HG03039 (cell line): ENCODE measurements at regions not wholly inside any gene's neighbourhood (a gene's known extent, or its start where the extent isn't known, plus 50 kb on each side); places are given as distances from the start of the nearest gene placed in this dataset.

ENCODE experiments used
- ATAC-seq: cut with Tn5 transposase; IDR thresholded peaks from one replicate; pipeline ENCODE4 v1.9.1; 2021; ENCODE audit warnings: mild to moderate bottlenecking, moderate library complexity; ENCODE audit not compliant: unreplicated experiment

DNA sequence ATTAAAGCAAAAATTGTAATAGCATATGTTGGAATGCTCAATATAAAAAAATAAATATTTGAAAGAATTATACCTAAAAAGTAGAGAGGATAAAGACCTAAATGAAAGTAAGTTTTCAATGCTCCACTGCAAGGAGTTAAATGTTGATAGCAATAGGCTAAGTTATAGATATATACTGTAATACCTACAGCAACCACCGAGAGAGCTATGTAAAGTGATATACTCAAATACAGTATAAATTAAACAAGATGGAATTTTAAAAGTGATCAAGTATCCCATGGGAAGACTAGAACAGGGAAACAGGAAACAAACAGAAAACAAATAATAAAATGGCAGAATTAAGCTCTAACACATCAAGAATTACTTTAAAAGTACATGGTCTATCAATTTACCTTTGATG is 73.9 kb downstream of the CASP3 start:
- no peak for ATAC-seq

DNA sequence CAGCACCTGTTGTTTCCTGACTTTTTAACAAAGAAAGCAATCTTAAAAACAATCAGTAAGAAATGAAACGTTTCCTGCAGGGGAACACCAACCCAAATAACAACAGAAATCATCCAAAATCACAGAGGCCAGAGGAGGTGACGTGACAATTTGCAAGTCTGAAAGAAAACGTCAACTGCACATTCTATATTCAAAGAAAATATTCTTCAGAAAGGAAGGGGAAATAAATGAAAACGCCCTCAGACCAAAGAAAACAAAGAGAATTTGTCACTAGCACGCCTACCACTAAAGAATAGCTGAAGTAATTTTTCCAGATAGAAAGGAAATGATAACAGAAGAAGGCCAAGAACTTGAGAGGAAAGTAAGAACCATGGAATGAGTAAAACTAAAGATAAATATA is 74.4 kb downstream of the CASP3 start:
- no peak for ATAC-seq

DNA sequence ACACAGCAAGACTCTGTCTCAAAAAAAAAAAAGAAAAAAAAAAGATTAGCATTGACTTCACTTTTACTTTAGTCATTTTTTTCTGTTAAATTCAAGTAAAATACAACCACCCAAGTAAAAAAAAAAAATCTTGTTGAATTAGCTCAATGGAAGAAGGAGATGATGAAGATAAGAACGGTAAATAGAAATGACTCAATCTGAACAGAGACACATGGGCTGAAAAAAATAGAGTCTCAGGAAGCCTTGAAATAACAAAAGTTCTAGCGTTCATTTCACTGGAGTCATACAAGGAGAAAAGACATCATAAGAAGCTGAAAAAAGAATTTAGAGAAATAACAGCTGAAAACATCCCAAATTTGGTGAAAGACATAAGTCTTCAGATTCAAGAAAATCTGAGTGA is 75.5 kb downstream of the CASP3 start:
- no peak for ATAC-seq

DNA sequence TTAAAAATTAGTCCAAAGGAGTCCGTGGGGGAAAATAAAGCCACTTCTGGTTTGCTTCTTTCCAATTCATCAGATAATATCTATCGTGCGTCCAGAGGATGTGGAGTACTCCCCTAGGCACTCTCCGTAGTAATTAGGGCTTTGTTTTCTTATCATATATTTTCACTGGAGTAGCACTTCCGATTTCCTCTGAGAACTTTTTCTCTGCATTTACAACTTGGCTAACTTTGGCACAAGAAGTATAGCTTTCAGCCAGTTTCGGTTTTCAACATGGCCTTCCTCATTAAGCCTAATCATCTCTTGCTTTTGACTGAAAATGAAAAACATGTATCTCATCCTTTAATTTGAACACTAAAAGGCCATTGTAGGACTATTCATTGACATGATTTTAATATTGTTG is 80.5 kb downstream of the CASP3 start:
- ATAC-seq: no peak

DNA sequence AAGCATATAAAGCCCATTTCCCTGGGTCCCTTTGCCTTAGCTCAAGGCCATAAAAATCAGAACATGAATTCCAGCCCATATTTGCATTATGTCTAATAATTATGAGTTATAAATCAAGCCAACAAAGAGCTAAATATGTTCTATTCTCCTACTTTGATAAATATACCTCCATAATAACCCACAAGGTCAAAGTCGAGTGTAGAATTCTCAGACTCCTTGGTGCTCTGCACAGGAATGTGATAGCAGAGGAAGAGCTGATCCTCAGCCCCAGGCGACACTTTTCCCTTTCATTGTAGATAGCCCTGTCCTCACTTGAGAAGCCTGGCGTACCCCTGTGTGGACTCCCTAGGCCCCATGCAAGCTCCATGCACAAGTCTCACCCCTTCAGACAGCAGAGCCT is 85.6 kb downstream of the CASP3 start:
- no peak for ATAC-seq

DNA sequence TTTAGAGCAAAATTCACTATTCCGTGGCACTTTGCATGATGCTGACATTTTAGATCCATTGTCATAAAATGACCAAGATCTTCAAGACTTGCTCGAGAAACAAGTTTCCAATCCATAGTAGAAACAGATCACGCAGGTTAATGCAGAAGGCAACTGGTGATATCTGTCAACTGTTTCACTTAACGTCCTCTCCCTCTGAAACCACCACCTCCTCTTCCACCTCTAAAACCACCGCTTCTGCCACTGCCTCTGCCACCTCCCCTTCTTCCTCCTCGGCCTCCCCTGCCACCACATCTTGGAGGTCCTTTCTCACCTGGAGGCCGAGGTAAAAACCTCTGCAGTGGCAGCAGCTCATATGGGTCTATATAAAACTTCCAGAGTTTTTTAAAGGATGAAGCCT is 84.6 kb upstream of the IRF2 start:
- ATAC-seq: no peak

DNA sequence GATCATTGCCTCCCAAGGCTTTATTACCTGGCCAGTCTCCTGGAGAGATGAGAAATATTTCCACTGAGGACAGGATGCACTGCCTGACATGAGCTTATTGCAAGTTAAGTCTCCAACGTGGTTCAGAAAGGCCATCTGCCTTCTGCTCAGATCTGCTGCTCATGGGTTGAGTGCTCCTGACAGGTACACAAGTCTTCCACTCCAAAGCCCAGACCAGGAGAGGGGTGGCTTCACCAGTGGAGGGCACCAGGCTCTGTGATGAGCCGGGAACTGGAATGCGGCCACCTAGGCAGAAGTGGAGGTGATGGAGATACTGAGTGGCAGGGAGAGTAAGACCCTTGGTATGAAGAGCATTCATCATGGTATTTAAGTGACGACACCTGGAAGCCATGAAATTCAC is 79.5 kb upstream of the IRF2 start:
- no peak for ATAC-seq

DNA sequence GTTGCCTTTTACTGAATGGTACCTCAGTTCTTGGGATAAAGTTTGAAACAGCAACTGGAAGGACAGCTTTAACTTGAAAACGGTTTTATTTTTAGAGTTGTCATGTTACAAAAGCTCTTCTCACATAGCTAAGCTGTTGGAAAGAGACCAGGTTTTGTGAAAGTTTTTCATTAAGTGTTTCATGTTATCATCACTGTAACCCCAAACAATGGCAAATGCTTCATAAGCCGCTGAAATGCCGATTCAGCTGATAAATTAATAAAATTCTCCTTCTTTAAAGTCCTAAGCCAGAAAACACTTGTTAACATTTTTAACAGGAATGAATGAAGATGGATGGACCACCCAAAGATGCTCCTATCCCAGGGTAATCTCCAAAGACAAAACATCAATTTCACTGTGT is 76.1 kb upstream of the IRF2 start:
- ATAC-seq: no peak

DNA sequence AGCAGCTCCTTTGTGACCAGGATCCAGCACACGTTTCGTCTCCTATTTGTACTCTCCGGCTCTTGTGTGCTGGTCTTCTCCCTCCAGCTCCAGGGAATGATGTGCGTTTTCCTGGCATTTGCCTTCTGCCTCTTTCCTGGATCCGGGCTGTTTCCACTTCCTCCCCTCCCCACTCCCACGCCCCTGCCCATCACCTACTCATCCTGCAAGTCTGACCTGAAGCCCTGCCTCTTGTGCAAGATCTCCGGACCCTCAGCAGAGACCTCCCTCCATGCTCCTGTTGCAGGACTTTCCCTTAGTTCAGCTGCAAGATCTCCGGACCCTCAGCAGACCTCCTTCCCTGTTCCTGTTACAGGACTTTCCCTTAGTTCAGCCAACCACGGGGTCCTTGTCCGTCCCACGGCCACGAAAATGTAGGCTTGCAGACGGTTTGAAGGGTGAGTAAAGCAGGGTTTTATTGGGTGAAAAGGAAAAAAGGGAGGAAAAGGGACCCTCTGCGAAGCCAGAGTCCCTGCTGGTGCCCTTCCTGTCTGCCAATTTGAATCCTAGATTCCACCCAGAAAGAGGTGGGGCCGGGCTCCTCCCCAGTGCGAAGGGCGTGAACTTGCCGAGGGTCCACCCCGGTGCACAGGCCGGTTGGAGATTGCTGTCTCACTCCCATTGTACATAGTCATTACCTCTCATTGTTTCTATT is 74.4 kb upstream of the IRF2 start:
- ATAC-seq: no peak

DNA sequence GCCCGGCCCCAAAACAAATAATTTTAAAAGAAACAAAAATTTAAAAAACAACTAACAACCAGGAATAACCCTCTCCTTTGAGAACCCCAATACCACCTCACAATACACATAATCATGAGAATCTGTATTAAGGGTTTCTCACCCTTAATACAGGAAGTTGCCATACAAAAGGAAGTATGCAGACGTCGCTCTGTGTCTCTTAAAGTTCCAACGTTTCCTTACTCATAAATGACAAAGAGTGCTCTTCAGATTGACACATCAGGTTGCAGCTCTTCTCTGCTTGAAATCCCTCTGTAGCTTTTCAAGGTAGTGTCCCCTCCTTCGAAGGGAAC is 73.9 kb upstream of the IRF2 start:
- ATAC-seq: no peak

DNA sequence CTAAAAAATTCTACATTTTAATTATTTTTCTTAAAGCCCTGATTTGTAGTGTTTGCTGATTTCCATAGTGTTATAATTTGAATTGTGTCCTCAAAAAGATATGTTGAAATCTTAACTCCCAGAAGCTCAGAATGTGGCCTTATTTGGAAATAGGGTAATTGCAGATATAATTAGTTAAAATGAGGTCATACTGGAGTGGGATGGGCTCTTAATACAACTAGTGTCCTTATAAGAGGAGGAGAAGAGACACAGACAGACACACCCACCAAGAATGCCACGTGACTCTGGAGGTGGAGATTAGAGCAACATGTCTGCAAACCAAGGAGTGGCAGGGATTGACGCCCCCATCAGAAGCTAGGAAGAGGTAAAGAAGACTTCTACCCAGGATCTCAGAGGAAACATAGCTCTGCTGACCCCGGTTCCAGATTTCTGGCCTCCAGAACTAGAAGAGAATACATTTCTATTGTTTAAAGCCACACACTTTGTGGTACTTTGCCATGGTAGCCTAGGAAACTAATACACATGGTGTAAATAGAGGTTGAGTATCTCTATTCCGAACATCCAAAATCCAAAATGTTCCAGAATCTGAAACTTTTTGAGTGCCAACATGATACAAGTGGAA is 70.5 kb upstream of the IRF2 start:
- ATAC-seq: no peak

DNA sequence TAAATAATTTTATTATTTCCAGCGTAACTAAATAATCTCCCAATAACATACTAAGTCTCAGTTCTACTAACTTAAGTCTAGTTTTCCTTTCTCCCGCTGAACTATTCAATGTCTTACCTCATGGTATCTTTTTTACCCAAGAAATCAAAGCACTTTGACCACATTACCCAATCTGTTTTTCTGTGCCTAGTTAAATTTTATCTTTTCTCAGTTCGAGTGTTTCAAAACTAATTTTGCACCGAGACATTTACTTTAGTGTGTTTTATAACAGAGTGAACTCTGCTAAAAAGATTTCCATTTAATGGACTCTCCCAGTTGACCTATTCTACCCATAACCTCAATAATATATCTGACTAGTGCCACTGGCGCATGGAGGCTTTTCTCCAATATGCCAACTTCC is 67.6 kb upstream of the IRF2 start:
- ATAC-seq: no peak

DNA sequence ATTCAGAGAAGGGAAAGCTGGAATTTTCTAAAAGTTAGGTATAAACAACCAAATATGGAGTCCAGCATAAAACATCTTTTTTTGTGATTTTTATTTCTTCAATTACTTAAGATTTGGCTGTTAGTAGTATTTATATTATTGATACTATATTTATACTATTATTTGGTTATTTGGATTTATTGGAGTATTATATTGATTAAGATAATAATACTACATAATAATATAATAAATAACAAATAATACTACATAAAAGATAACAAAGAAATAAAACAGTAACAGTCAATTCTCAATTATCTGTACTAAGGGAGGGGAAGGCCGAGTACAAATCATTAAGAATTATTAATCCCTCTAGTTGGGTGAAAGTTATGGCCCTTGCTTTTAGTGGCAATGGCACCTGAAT is 66.0 kb upstream of the IRF2 start:
- no peak for ATAC-seq

DNA sequence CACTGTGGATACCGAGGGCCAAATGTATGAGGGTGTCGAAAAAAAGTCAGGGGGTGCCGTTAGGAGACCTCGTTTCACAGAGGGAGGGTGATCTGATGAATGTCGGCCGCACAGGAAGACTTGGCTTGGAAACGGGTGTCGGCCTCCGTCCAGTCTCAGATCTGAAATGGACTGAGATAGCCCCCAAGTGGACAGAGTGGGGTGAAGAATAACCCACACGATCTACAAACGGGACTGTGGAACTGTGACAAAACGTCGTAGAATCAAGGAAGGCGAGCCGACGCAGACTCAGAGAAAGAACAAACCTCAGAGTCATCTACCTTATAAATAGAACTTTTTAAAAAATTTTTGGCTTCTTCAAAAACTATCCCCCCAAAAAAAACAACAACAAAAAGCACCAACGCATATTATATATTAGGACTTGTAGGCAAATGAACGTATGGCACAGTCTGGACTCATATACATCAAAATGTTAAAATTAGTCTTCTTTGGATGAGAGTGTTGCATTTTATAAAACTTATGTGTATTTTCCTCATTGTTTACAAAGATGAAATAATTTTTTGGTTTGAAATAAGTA is 63.8 kb upstream of the IRF2 start:
- ATAC-seq: peak; percentile 44

DNA sequence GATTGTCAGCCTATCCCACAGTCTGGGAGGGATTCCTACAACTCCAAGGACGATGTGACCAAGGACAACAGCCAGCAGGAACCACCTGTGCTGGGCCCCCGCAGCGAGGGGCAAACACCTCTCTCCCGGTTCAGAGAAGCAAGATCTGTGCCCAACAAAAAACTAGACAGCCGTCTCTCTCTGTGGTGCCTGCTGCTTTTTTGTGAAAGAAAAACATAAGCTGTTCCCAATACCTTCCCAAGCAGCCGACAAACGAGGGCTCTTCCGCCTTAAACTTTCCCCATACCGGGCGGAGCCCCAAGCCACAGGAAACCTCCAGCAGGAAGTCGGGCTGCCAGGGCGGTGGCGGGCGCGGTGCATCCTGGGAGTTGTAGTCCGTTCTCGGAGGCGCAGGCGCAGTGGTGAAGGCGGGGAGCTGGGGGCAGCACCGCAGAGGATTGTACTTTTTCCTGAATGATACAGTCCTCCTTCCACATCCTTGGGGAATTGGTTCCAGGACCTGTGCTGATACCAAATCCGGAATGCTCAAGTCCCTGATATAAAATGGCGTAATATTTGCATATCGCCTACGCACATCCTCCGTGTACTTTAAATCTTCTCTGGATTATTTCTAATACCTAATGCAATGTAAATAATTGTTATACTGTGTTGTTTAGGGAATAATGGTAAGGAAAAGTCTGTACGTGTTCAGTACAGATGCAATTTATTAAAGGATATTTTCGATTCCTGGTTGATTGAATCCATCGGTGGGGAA is 63.1 kb upstream of the IRF2 start:
- peak; percentile 38 for ATAC-seq

DNA sequence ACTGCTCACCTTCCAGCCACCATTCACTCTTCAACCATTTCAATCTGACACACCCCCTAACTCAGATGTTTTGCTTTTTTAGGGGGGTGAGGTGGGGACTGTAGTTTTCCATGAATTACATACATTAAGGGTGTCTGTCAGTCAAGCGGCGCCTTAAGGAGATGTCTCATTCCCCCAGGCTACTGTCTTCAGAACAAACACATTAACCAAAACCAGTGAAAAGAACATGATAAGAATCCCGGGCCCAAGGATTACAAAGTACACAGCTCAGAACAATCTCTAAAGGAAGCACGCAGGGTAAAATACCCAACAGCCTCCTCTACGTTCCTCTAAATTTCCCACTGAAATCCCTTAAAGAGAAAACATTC is 62.5 kb upstream of the IRF2 start:
- ATAC-seq: no peak

DNA sequence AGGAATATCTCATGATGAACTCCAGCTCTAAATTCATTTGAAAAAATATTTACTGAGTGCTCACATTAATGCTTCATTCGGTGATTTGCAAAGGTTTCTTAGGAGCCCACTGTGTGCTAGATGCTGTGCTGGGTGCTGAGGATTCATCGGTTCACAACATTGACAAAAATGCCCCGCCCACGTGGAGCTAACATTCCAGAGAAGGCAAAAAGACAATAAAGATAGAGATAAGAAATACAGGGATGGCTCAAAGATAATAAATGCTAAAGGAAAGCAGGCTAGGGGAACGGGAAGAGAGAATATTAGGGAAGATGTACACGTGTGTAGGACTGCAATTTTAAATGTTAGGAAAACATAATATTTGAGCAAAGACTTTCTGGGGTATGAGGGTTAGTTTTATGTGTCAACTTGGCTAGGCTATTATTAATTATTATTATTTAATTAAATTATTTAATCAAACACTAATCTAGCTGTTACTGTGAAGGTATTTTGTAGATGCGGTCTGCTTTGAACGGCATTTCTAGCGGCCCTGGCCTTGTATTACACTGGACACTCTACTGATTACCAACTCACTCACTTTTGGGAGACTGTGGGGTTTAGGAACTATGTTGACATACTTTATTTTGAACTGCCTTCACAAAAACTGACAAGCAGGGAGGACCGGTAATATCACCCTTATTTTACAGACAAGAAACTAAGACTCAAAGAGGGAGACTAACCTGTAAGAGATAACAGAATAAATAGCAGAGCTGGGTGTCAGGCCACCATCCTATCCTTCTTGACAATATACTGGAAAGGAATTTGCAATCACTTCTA is 61.9 kb upstream of the IRF2 start:
- no peak for ATAC-seq

DNA sequence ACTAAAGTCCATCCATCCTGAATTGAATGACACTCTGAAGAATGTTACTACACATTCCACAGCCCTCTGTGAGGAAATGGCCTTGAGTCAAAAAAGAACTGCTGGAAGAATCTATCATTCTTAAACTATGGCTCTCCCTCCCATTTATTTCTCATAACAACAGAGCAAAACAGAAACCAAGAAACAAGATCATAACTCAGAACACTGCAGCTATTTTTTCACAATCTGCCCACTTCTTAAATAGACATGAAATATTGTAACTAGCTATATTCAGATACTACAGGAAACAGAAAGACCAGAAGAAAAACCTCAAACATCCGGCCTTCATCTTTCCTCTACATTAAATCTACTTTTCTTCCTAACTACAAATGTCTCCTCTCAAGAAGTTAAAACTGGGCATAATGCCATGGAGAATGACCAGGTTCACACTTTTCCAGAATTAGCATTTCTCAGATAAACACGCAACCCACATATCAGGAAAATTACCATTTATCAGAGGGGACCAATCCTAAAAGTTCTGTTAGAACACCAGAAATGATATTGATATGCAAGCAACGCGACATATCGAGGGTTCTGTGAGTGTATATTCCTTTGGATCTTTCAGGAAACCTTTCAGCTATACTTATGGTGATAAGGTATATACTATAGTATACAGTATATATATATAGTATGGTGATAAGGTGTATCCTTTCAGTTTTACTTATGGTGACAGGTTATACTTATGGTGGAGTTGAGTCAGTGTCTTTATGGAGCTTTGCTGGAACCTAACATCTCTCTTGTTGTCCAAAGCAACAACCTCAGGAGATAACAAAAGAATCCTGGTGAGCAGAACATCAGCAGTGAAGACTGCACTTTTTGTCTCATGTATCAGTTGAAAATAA is 60.4 kb upstream of the IRF2 start:
- ATAC-seq: peak; percentile 45

DNA sequence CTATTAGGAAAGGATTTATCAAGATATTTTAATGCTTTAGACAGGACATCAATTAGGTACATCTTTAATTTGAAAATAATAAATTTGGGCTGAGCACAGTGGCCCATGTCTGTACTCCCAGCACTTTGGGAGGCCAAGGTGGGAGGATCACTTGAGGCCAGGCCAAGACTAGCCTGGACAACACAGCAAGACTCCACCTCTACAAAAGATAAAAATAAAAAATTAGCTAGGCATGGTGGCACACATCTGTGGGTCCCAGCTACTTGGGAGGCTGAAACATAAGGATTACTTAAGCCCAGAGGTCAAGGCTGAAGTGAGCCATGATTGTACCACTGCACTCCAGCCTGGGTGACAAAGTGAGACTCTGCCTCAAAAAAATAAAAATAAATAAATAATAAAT is 59.6 kb upstream of the IRF2 start:
- no peak for ATAC-seq

DNA sequence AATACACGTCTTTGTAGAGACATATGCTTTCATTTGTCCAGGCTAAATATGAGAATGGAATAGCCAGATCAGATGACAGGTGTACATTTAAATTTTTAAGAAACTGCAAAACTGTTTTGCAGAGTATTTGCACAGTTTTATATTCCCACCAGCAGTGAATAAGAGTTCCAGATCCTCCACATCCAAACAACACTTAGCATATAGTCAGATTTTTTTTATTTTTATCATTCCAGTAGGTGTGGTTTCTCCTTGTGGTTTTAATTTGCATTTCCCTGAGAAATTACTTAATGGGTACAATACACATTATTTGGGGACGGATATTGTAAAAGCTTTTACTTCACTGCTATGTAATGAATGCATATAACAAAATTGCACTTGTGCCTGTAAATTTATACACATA is 56.7 kb upstream of the IRF2 start:
- no peak for ATAC-seq
